Nephron progenitor cell (in vitro differentiated cells): ENCODE measurements at regions not wholly inside any gene's neighbourhood (a gene's known extent, or its start where the extent isn't known, plus 50 kb on each side); places are given as distances from the start of the nearest gene placed in this dataset.

Source experiments
- DNase-seq: peaks from one replicate; pipeline ENCODE4 v3.0.0; 2021
- H3K27ac Mint-ChIP-seq: 2 replicates; pipeline ENCODE4 v1.8.0; 2021; ENCODE audit warnings: mild to moderate bottlenecking, moderate library complexity, mixed read lengths
- H3K27me3 Mint-ChIP-seq: 2 replicates; pipeline ENCODE4 v1.8.0; 2021; ENCODE audit warnings: mild to moderate bottlenecking, low read depth, mixed read lengths; ENCODE audit not compliant: poor library complexity
- H3K36me3 Mint-ChIP-seq: 2 replicates; pipeline ENCODE4 v1.8.0; 2021; ENCODE audit warnings: low read depth, mixed read lengths
- H3K4me1 Mint-ChIP-seq: 2 replicates; pipeline ENCODE4 v1.8.0; 2021; ENCODE audit warnings: mixed read lengths
- H3K4me3 Mint-ChIP-seq: 2 replicates; pipeline ENCODE4 v1.8.0; 2021; ENCODE audit warnings: mild to moderate bottlenecking, moderate library complexity, mixed read lengths
- H3K9me3 Mint-ChIP-seq: 2 replicates; pipeline ENCODE4 v1.8.0; 2021; ENCODE audit warnings: mild to moderate bottlenecking, moderate library complexity, mixed read lengths
- TF ChIP-seq, protein P1 (sequence below): fragments of 200-600 bp; sonication (generic); IDR thresholded peaks from 2 replicates; pipeline ENCODE4 v1.5.0; 2021; ENCODE audit warnings: antibody characterized with exemption

DNA sequence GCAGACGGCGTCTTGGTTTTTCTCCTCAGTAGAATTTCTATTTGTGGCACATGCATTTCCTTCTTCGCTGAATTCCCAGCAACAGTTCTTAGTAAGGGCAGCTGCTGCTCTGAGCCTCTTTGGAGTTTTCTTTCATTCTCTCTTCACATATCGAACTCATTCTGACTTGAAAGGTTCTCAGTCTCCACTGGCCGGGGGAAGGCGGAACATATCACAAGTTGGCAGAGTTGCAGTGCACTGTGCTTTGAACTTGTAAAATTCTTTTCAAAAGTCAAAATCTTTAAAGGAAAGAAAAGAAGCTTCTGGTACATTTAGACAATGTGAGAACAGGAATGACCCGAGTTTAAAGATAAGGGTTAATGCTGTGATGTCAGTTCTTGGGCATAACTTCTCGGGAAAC lies 286.1 kb upstream of the MAP3K7 start:
- no peak overlapping the region for H3K4me3 Mint-ChIP-seq
- no peak for DNase-seq
- H3K36me3 Mint-ChIP-seq: no peaks in the 10 kb centered on the region
- H3K9me3 Mint-ChIP-seq: no peaks in the 10 kb centered on the region
- TF ChIP-seq, protein P1, sequence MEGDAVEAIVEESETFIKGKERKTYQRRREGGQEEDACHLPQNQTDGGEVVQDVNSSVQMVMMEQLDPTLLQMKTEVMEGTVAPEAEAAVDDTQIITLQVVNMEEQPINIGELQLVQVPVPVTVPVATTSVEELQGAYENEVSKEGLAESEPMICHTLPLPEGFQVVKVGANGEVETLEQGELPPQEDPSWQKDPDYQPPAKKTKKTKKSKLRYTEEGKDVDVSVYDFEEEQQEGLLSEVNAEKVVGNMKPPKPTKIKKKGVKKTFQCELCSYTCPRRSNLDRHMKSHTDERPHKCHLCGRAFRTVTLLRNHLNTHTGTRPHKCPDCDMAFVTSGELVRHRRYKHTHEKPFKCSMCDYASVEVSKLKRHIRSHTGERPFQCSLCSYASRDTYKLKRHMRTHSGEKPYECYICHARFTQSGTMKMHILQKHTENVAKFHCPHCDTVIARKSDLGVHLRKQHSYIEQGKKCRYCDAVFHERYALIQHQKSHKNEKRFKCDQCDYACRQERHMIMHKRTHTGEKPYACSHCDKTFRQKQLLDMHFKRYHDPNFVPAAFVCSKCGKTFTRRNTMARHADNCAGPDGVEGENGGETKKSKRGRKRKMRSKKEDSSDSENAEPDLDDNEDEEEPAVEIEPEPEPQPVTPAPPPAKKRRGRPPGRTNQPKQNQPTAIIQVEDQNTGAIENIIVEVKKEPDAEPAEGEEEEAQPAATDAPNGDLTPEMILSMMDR: no peak
- H3K27ac Mint-ChIP-seq: peak overlapping the region; percentile 4
- peaks cover 3% of the 10 kb centered on the region for H3K27me3 Mint-ChIP-seq
- H3K4me1 Mint-ChIP-seq: no peaks in the 10 kb centered on the region

DNA sequence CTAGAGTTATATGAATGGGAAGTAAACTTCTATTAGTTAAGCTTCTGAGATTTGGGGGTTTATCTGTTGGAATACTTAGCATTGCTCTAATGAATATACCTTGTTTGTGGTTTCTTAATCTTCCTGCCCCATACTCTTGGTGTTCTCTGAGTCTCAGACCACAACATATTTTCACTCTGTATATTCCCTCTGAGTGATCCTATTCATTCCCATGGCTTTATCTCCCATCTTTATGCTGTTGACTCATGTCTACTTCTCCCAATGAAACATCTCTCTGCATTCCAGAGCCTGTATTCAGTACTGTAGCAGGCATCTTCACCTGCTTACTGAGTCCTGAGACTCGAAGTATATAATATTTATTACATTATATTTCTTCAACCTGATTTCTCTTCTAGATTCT lies 283.7 kb upstream of the MAP3K7 start:
- Mint-ChIP-seq H3K36me3 (no peaks in the 10 kb centered on the region), H3K4me3 (no peak overlapping the region), H3K27ac (no peak overlapping the region), H3K9me3 (no peaks in the 10 kb centered on the region), H3K27me3 (peaks cover 3% of the 10 kb centered on the region), H3K4me1 (no peaks in the 10 kb centered on the region)
- no peak for DNase-seq
- TF ChIP-seq, protein P1: no peak

DNA sequence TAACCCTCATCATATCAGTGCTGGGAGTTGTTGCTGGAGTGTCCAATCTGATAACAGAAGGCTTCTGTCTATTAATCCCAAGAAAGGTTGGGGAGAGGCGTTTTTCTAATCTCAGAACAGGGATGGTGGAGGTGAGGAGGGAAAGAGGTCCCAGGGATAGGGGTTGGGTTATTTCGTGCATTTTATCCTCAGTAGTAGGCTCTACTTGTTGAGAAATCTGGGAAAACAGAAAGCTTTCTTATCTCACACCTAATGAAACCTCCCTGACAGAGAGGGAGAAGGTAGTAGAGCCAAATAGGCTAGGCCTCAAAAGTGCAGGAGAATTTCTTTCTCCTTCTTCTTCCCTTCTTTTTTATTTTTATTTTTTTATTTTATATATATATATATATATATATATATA lies 281.8 kb upstream of the MAP3K7 start:
- Mint-ChIP-seq H3K4me1 (no peaks in the 10 kb centered on the region), H3K36me3 (no peaks in the 10 kb centered on the region), H3K4me3 (no peak overlapping the region), H3K9me3 (no peaks in the 10 kb centered on the region), H3K27ac (no peak overlapping the region), H3K27me3 (no peaks in the 10 kb centered on the region)
- TF ChIP-seq, protein P1: no peak
- no peak for DNase-seq

DNA sequence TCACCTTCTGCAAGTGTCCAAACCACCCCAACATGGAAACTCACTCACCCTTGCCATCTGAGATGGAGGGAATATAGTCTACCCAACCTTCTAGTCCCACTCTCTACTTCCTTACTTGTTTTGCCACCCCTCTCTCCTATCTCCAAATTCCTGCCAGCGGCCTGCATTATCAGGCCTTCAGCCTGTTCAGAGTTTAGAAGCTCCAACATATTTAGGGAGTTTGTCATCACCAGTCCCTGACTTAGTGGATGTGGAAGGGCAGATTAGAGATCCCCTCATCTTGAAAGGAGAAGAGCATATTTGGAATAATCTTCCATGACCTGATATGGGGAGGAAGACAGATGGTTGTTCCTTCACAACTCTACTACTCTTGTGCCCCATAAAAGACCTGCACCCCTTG lies 281.4 kb upstream of the MAP3K7 start:
- TF ChIP-seq, protein P1: no peak
- Mint-ChIP-seq H3K9me3 (no peaks in the 10 kb centered on the region), H3K27me3 (no peaks in the 10 kb centered on the region), H3K27ac (no peak overlapping the region), H3K4me3 (no peak overlapping the region), H3K36me3 (no peaks in the 10 kb centered on the region), H3K4me1 (no peaks in the 10 kb centered on the region)
- no peak for DNase-seq

DNA sequence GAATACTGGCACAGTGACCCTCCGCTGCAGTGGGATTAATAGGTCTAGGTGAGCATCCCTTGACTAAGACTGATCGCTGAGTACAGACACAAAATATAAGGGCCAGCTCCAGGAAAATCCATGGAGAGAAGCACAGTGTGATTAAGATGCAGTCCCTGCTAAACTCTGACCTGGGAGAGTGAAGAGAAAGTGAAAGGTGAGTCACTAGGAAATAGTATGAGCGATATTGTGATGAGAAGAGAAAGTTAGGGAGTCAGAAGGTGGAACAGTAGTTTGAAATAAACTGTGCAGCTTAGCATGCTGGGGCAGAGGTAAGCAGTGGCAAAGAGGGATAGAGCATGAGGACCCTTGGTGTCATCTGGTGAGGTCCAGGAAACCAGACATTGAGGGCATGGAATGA lies 278.6 kb upstream of the MAP3K7 start:
- Mint-ChIP-seq H3K9me3 (no peaks in the 10 kb centered on the region), H3K27ac (no peak overlapping the region), H3K36me3 (no peaks in the 10 kb centered on the region), H3K4me3 (no peak overlapping the region), H3K4me1 (no peaks in the 10 kb centered on the region), H3K27me3 (no peaks in the 10 kb centered on the region)
- DNase-seq: no peak
- TF ChIP-seq, protein P1: no peak

DNA sequence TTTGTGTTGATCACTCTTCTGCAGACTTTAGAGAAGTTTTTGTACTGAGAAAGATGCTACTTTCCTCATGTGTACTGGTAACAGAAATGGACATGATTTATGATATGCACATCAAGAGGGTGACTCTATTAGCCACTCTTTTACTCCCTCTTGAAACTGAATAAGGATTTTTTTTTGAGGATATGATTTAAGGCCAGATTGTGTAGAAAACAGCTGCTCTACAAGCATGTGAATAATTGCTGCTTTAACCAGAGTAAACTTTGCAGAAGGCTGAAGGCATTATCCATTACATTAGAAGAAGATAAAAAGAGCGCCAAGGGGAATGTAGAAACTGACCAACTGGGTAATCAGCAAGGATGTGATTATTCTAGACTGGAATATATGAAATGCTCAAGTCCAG lies 276.2 kb upstream of the MAP3K7 start:
- H3K36me3 Mint-ChIP-seq: no peaks in the 10 kb centered on the region
- no peaks in the 10 kb centered on the region for H3K4me1 Mint-ChIP-seq
- DNase-seq: no peak
- H3K27me3 Mint-ChIP-seq: no peaks in the 10 kb centered on the region
- no peak overlapping the region for H3K4me3 Mint-ChIP-seq
- TF ChIP-seq, protein P1: no peak
- no peaks in the 10 kb centered on the region for H3K9me3 Mint-ChIP-seq
- H3K27ac Mint-ChIP-seq: no peak overlapping the region
